Spleen (tissue), 7 donors: ENCODE measurements at regions not wholly inside any gene's neighbourhood (a gene's known extent, or its start where the extent isn't known, plus 50 kb on each side); places are given as distances from the start of the nearest gene placed in this dataset.

ENCODE experiments used
- POLR2A ChIP-seq, 3 donors: fragments of 450-650 bp; IDR thresholded peaks; one replicate each; pipeline ENCODE4 v1.5.1; 2017; ENCODE audit warnings: antibody characterized with exemption in 3 of 3, mild to moderate bottlenecking in 1 of 3
- POLR2AphosphoS5 ChIP-seq, 3 donors: sonication (generic); formaldehyde crosslinking; IDR thresholded peaks; one replicate each; pipeline ENCODE4 v1.5.1; 2017; ENCODE audit warnings: antibody characterized with exemption in 3 of 3
- TF ChIP-seq, protein P1 (sequence below), 11 experiments: fragments of 200-600 bp in 7 of 11; fragments of 450-650 bp in 4 of 11; sonication (generic) in 4 of 11; IDR thresholded peaks in 8 of 11; conservative IDR thresholded peaks in 3 of 11; 1 replicate in 7 of 11; 2 replicates in 4 of 11; pipeline versions ENCODE4 v1.4.0 to v1.8.0; 2016 to 2021; ENCODE audit warnings: antibody characterized with exemption in 11 of 11, inconsistent platforms in 4 of 11, mild to moderate bottlenecking in 1 of 11
- donor health status: DM: no; HTN: no; CAD: no; lungs with moderate emphysema.
- donor health status: DM: no; HTN: no; CAD: no.
- donor health status: DM: no; HTN: no; CAD: no.

- TF ChIP-seq, protein P1, sequence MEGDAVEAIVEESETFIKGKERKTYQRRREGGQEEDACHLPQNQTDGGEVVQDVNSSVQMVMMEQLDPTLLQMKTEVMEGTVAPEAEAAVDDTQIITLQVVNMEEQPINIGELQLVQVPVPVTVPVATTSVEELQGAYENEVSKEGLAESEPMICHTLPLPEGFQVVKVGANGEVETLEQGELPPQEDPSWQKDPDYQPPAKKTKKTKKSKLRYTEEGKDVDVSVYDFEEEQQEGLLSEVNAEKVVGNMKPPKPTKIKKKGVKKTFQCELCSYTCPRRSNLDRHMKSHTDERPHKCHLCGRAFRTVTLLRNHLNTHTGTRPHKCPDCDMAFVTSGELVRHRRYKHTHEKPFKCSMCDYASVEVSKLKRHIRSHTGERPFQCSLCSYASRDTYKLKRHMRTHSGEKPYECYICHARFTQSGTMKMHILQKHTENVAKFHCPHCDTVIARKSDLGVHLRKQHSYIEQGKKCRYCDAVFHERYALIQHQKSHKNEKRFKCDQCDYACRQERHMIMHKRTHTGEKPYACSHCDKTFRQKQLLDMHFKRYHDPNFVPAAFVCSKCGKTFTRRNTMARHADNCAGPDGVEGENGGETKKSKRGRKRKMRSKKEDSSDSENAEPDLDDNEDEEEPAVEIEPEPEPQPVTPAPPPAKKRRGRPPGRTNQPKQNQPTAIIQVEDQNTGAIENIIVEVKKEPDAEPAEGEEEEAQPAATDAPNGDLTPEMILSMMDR (IDR thresholded peaks at IDR 0.05 in 8 of 11, conservative IDR thresholded peaks at IDR 0.05 in 3 of 11) = no peak
- TF ChIP-seq POLR2AphosphoS5 (IDR thresholded peaks at IDR 0.05) = no peak
- TF ChIP-seq POLR2A (IDR thresholded peaks at IDR 0.05) = no peak
Measured at GRCh38 chr6:113171882-113172281, 685.3 kb upstream of the MARCKS start.
